GM21367 (cell line): ENCODE measurements at regions not wholly inside any gene's neighbourhood (a gene's known extent, or its start where the extent isn't known, plus 50 kb on each side); places are given as distances from the start of the nearest gene placed in this dataset.
"Not testable (repeated sequence)": the region's sequence is repeated elsewhere in the genome, so short reads cannot be mapped to it uniquely, and the experiment has no call there.

ENCODE experiments used
- ATAC-seq: cut with Tn5 transposase; IDR thresholded peaks from one replicate; pipeline ENCODE4 v1.9.1; 2021; ENCODE audit not compliant: unreplicated experiment

- not testable (repeated sequence) for ATAC-seq
These were observed 242.5 kb downstream of the CYLC2 start for GRCh38 chr9:103237571-103238109.

- ATAC-seq, result no peak
These were observed 246.9 kb downstream of the CYLC2 start for GRCh38 chr9:103242025-103242424.

GRCh38 chr9:103242486-103242885, 247.4 kb downstream of the CYLC2 start:
- no peak for ATAC-seq

DNA sequence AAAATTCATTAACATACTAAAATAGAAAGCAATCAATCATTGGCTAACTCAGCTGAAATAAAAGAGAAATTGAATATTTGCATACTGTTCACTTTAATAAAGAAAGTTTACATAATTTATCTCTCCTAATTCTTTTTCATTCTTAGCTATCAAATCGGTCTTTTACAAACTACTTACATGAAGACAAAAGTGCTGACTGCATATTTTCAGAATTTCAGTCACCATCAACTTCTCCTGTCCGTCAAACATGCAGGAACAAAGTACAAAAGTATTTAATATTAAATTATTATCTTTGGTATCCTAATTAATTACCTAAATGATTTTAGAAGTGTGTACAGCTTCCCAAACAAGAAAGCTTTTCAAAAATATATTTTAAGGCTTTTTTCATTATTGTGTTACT, 248.4 kb downstream of the CYLC2 start:
- no peak for ATAC-seq

- no peak for ATAC-seq
These were observed 250.2 kb downstream of the CYLC2 start for GRCh38 chr9:103245369-103245768.

- no peak for ATAC-seq
These were observed 266.8 kb downstream of the CYLC2 start for GRCh38 chr9:103261951-103262350.

DNA sequence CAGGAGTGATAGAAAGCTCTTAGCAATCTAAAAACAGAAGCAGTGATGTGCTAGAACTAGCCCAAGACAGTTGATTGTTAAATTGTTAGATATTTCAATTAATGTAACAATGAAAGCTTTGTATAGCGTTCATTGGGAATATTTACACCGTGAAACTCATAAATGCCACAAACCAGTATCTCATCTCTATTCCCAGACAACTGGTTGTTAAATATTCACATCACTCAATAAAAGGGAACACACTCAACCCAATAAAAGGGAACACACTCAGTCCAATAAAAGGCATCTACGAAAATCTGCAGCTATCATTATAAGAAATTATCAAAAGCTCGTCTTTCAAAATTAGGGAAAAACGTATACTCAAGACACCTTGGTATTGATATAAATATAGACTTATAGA, 270.9 kb downstream of the CYLC2 start:
- ATAC-seq, result no peak

DNA sequence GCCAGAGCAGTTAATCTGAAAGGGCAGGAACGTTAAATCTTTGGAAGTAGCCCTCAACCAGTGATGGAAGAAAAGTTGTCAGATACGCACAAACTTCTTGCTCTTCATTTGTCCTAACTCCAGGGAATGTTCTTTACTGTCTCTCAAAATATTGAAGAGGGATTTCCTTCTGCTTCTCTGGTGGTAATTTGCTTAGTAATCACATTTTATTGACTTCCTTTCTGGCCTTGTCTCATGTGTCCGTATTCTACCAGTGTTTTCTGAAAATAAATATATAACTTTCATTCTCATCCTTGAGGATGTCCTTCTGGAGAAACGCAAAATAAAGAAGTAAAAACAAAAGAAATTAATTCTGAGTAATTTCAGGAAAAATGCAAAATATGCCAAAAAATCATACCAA, 282.1 kb downstream of the CYLC2 start:
- no peak for ATAC-seq

DNA sequence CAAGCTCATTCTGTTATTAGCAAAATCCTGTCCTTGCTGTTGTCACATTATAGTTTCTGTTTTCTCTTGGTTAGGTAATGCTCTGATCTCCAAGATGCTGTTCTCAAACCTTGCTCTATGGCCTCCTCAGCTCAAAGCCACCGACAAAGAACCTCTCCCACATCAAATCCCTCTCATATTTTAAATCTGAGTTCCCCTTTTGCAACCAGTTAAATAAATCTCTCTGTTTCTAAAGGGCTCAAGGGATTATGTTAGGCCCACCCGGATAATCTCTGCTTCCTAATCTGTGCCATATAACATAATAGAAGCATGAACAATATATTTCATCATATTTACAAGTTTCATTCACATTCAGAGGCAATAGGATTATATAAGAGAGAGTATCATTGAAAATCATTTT, 286.0 kb downstream of the CYLC2 start:
- no peak for ATAC-seq

DNA sequence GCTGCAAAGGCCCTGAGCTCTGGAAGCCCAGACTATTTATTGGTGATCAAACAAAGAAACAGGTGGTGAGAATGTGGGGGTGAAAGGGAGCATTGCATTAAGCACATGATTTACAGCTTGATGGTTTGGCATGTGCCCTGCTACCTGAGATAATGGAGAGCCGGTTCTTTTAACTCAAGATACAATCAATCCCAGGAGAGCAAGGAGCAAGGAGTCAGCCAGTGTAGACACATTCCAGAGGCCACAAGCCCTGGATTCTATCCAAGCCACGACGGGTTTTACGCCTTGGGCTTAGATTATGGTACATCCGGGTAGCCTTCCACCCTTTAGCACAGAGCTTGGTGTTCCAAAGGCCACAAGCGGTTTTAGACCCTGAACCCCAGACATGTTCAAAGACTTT, 292.2 kb downstream of the CYLC2 start:
- no peak for ATAC-seq

- no peak for ATAC-seq
These were observed 301.1 kb downstream of the CYLC2 start for GRCh38 chr9:103296189-103296588.

DNA sequence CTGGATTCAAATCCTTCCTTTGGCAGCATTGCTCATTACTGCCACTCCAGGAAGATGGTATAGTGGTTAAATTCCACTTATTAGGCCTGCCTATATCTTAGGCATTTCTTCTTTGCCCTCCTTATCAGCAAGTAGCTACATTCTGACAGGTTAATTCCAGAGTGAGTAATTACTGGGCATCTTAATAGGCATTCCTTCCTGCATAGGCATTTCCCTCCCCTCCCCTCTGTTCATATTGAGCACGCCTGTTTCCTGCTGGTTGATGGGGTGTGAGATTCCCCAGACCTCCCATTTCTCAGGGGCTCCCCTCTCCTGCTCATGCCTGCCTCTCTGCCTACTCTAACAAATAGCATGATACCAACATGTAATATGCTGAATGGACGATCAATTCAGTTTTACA, 305.9 kb downstream of the CYLC2 start:
- no peak for ATAC-seq

DNA sequence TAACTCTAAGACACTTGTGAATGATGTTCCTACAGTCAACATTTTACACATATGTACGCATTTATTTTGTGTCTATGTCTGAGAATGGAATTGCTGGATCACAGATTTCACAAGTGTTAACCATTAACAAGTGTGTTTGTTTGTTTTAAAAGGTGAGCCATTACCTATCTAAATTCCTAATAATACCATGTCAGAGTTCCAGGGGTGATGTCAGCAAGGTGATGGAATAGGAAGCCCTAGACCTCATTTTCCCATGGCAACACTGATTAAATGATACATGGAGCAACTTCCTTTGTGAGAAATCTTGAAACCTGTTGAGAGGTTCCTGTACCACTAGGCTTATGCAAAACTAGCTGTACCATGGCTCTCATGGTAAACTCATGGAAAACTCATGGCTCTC, 309.7 kb downstream of the CYLC2 start:
- no peak for ATAC-seq

GRCh38 chr9:103319979-103320378, 324.8 kb downstream of the CYLC2 start:
- no peak for ATAC-seq

DNA sequence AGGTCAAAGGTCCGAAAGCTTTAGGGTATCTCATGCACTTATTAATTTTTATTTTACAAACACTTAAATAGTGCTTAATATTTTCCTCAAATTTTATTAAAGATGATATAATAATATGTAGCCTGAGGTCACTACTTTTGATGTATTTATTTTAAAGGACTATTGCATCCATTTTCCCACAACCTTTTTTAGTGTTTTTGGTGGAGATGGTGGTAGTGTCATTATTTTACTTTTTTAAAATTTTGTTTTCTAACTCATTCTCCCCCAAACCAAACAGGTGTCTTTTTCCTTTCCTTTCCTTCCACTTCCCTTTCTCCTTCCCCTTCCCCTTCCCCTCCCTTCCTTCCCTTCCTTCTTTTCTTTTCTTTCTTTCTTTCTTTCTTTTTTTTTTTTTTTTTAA, 328.6 kb downstream of the CYLC2 start:
- no peak for ATAC-seq

- ATAC-seq, result no peak
These were observed 340.3 kb downstream of the CYLC2 start for GRCh38 chr9:103335461-103335860.

DNA sequence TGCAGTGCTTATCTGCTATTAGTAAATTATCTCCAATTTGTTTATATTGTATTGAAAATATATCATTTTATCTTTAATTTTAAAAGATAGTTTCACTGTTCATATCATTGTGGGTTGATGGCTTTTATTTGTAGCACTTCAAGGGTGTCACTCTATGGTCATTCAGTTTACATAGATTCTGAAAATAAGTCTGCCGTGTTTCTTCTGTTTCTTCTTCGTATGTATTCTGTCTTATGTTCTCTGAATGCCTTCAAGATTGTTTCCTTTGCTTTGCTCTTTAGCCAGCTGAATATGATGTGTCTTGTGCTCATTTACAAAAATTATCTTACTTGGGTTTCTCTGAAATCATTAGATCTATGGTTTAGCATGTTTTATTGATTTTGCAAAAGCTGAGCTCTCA, 359.9 kb downstream of the CYLC2 start:
- no peak for ATAC-seq

- ATAC-seq, result not testable (repeated sequence)
These were observed 362.8 kb downstream of the CYLC2 start for GRCh38 chr9:103357980-103358379.

GRCh38 chr9:103361906-103362305, 366.8 kb downstream of the CYLC2 start:
- ATAC-seq, result no peak

- ATAC-seq, result no peak
These were observed 367.9 kb downstream of the CYLC2 start for GRCh38 chr9:103362986-103363385.

GRCh38 chr9:103364753-103365152, 369.6 kb downstream of the CYLC2 start:
- no peak for ATAC-seq

DNA sequence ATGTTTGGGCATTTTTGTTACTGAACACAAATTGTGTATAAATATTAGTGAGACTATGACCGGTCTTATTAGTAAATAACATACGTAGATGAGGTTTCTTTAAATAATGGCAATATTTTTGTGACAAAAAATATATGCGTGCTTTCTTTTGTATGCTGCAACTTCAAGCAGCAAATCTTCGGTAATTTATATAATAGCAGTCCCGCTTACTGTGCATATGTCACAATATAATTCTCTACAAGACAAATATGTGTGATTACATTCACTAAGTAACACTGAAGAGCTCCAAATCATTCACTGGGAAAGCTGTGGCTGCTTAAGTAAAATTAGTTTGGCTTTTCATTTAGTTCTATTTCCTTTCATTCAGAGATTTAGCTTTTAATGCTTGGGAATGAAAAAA, 376.0 kb downstream of the CYLC2 start:
- no peak for ATAC-seq

DNA sequence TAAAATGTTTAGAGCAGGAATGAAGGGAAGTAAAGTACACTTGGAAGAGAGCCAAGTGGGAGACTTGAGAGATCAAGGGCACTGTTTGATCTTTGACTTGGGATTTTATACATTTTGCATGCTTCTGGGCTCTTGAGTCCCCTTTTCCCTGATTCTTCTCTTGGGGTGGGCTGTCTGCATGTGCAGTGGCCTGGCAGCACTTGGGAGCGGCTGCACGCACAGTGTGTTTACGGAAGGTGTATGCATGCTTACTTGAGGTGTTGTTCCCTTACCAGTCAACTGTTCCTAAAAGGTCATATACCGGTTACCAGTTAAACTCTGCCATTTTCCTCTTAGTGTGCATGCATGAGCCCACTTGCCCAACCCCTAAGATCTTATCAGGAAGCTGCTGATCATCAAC, 377.7 kb downstream of the CYLC2 start:
- ATAC-seq, result no peak

- no peak for ATAC-seq
These were observed 382.5 kb downstream of the CYLC2 start for GRCh38 chr9:103377667-103378066.
